ENCODE measurements at regions not wholly inside any gene's neighbourhood (a gene's known extent, or its start where the extent isn't known, plus 50 kb on each side); places are given as distances from the start of the nearest gene placed in this dataset.
"Not testable (repeated sequence)": the region's sequence is repeated elsewhere in the genome, so short reads cannot be mapped to it uniquely, and the experiment has no call there.

- no peak for ATAC-seq
- intact Hi-C loops (cut with DNase I, micrococcal nuclease): no loop called here
- no peak for DNase-seq
Observed at GRCh38 chr5:83001796-83002381, 75.3 kb downstream of the TMEM167A start.

- intact Hi-C loops (cut with DNase I, micrococcal nuclease): no loop called here
- ATAC-seq (no peak), DNase-seq (no peak)
Observed at GRCh38 chr5:83000922-83001321, 76.3 kb downstream of the TMEM167A start.

GRCh38 chr5:83000428-83000827 lies 76.8 kb downstream of the TMEM167A start:
- intact Hi-C loops (cut with DNase I, micrococcal nuclease): no loop called here
- ATAC-seq (no peak), DNase-seq (no peak)

- intact Hi-C loops (cut with DNase I, micrococcal nuclease): no loop called here
- DNase-seq (no peak), ATAC-seq (no peak)
Observed at GRCh38 chr5:82993416-82993815, 83.8 kb downstream of the TMEM167A start.

GRCh38 chr5:82992646-82993045 lies 84.5 kb downstream of the TMEM167A start:
- DNase-seq (no peak), ATAC-seq (no peak)
- intact Hi-C loops (cut with DNase I, micrococcal nuclease): no loop called here

GRCh38 chr5:82991678-82992323 lies 85.4 kb downstream of the TMEM167A start:
- ATAC-seq: no peak
- intact Hi-C loops (cut with DNase I, micrococcal nuclease): no loop called here
- DNase-seq: no peak

- intact Hi-C loops (cut with DNase I, micrococcal nuclease): no loop called here
- ATAC-seq (no peak), DNase-seq (no peak)
Observed at GRCh38 chr5:82991059-82991458, 86.1 kb downstream of the TMEM167A start.

- intact Hi-C loops (cut with DNase I, micrococcal nuclease): no loop called here
- DNase-seq (no peak), ATAC-seq (no peak)
Observed at GRCh38 chr5:82987188-82987587, 90.0 kb downstream of the TMEM167A start.

GRCh38 chr5:82986404-82986803 lies 90.8 kb downstream of the TMEM167A start:
- intact Hi-C loops (cut with DNase I, micrococcal nuclease): no loop called here
- DNase-seq (no peak), ATAC-seq (no peak)

GRCh38 chr5:82985763-82986162 lies 91.4 kb downstream of the TMEM167A start:
- ATAC-seq: no peak
- intact Hi-C loops (cut with DNase I, micrococcal nuclease): no loop called here
- no peak for DNase-seq

GRCh38 chr5:82984786-82985735 lies 92.1 kb downstream of the TMEM167A start:
- DNase-seq: no peak
- intact Hi-C loops (cut with DNase I, micrococcal nuclease): no loop called here
- no peak for ATAC-seq

GRCh38 chr5:82982846-82983245 lies 94.3 kb downstream of the TMEM167A start:
- DNase-seq: no peak
- intact Hi-C loops (cut with DNase I, micrococcal nuclease): no loop called here
- no peak for ATAC-seq

- ATAC-seq; DNase-seq; intact Hi-C loops (cut with DNase I, micrococcal nuclease): not testable (repeated sequence)
Observed at GRCh38 chr5:82976887-82977286, 100.3 kb downstream of the TMEM167A start.

- DNase-seq: no peak
- ATAC-seq: no peak
- intact Hi-C loops (cut with DNase I, micrococcal nuclease): no loop called here
Observed at GRCh38 chr5:82975812-82976211, 101.4 kb downstream of the TMEM167A start.

- intact Hi-C loops (cut with DNase I, micrococcal nuclease): no loop called here
- no peak for DNase-seq
- no peak for ATAC-seq
Observed at GRCh38 chr5:82975396-82975795, 101.8 kb downstream of the TMEM167A start.

- DNase-seq; ATAC-seq; intact Hi-C loops (cut with DNase I, micrococcal nuclease): not testable (repeated sequence)
Observed at GRCh38 chr5:82974346-82974745, 102.8 kb downstream of the TMEM167A start.

GRCh38 chr5:82971901-82972300 lies 105.3 kb downstream of the TMEM167A start:
- intact Hi-C loops (cut with DNase I, micrococcal nuclease): no loop called here
- ATAC-seq (no peak), DNase-seq (no peak)

- DNase-seq; intact Hi-C loops (cut with DNase I, micrococcal nuclease); ATAC-seq: not testable (repeated sequence)
Observed at GRCh38 chr5:82971034-82971806, 106.0 kb downstream of the TMEM167A start.
